GM13977 (cell line): ENCODE measurements at regions not wholly inside any gene's neighbourhood (a gene's known extent, or its start where the extent isn't known, plus 50 kb on each side); places are given as distances from the start of the nearest gene placed in this dataset.

Experiments used
- DNase-seq: peaks from one replicate; pipeline ENCODE4 v3.0.0; 2012; ENCODE audit warnings: low spot score
- in situ Hi-C: fragments of 300-500 bp; cut with MboI; formaldehyde crosslinking; loops from one replicate; pipeline ENCODE4 v1.12.0; 2022; ENCODE audit warnings: low sequenced_read_pairs, low pct_unique_long_range_greater_than_20kb, mixed read lengths, inconsistent platforms; ENCODE audit not compliant: unreplicated experiment
- TF ChIP-seq, protein P1 (sequence below): IDR thresholded peaks from 2 replicates; pipeline ENCODE4 v1.5.1; 2012; ENCODE audit warnings: mild to moderate bottlenecking, control low read depth; ENCODE audit not compliant: insufficient read depth; ENCODE audit errors: extremely low read depth, missing control alignments

DNA sequence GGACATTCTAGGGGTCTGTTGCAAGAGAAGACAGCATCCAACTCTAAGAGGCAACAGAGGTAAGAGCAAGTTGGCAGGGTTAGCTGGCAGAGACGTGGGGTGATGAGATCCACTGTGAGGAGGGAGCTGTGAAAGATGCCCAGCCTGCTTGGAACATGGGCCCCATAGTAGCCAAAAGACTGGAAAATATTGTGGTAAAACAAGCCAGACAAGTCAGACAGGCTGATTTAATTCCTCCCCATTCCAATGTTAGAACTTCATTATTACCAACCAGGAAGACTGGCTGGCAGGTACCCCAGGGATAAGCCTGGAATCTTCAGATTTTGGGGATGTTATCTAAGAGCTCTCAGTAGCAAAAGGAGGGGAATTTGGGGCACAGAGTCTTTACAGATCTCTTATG, 181.3 kb downstream of the SEC61B start:
- TF ChIP-seq, protein P1, sequence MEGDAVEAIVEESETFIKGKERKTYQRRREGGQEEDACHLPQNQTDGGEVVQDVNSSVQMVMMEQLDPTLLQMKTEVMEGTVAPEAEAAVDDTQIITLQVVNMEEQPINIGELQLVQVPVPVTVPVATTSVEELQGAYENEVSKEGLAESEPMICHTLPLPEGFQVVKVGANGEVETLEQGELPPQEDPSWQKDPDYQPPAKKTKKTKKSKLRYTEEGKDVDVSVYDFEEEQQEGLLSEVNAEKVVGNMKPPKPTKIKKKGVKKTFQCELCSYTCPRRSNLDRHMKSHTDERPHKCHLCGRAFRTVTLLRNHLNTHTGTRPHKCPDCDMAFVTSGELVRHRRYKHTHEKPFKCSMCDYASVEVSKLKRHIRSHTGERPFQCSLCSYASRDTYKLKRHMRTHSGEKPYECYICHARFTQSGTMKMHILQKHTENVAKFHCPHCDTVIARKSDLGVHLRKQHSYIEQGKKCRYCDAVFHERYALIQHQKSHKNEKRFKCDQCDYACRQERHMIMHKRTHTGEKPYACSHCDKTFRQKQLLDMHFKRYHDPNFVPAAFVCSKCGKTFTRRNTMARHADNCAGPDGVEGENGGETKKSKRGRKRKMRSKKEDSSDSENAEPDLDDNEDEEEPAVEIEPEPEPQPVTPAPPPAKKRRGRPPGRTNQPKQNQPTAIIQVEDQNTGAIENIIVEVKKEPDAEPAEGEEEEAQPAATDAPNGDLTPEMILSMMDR, result no peak
- DNase-seq, result no peak
- in situ Hi-C loops, result no loop called here

DNA sequence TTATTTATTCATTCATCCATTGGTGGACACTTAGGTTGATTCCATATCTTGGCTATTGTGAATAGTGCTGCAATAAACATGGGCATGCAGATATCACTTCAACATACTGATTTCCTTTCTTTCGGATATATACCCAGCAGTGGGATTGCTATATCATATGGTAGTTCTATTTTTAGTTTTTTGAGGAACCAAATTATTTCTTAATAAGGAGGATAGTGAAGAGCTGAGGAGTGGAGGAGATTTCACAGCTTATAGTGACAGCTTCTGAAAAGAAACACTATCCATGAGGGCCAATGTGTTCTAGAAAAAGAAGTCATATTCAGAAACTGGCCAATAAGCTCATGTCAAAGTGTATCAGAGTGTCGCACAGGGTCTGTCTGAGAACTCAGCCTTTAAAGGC, 183.3 kb downstream of the SEC61B start:
- TF ChIP-seq, protein P1, result no peak
- DNase-seq, result no peak
- in situ Hi-C loops, result no loop called here

DNA sequence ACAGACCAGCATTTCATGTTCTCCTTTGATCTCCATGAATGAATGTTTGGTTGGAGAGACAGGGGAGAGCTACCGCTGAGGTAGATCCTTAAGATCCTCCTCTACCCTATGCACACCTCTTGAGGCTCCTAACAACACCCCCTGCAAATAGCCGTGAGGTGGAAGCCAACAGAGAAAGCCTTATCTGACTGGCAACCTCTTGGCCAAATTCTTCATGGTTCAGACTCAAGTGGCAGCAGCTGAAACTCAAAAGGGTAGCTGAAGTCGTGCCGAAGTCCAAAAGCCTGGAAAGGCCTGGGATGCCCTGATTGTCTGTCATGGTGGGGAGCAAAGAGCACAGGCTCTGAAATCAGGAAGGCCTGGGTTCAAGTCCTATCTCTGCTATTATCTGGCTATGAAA, 184.9 kb downstream of the SEC61B start:
- in situ Hi-C loops, result no loop called here
- DNase-seq, result no peak
- TF ChIP-seq, protein P1, result no peak

DNA sequence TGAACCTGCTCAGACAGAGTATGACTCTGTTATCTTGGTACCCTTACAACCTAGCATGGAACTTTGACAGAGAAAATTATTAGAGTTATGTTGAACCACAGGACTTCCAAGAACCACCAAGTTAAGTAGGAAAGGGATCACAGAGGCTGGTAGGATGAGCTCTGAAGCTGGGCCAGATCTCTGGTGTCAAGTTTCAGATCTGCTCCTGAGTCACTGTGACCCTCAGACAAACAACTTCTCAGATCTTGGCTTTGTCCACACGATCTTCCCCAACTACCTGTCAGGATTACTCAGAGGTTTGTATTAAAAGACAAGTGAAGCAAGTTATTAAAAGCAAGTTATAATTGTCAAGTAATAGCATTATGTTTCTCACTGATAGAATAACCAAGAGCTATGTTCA, 189.0 kb downstream of the SEC61B start:
- no peak for DNase-seq
- in situ Hi-C loops, result no loop called here
- TF ChIP-seq, protein P1, result no peak

DNA sequence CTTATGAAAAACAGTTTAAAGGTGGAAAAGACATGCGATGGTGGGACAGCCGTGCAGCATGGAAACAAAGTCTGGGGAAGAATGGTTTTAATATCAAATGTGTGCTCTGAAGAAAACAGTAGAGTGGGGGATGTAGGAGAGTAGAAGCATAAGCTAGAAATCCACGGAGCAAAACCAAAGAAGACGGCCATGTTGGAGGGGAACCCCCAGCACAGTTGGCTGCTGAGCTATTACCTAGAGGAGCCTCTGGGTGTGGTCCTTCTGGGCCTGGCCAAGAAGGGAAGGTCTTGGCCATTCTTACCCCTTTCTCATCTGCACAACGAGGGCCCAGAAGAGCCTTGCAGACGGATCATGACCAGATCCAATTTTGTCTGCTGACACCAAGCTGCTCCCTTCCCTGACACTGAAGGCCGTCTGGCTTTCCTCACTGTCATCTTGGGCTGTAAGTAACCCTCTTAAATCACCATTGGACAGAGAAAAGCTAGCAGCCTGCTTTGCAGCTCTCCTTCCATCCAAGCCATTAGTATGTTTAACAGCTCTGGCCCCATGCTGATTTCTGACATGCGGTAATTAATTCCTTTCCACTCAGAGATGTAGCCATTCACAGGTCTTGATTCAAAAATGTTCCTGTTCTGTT, 189.5 kb downstream of the SEC61B start:
- TF ChIP-seq, protein P1, result no peak
- DNase-seq, result no peak
- in situ Hi-C loops, result no loop called here

DNA sequence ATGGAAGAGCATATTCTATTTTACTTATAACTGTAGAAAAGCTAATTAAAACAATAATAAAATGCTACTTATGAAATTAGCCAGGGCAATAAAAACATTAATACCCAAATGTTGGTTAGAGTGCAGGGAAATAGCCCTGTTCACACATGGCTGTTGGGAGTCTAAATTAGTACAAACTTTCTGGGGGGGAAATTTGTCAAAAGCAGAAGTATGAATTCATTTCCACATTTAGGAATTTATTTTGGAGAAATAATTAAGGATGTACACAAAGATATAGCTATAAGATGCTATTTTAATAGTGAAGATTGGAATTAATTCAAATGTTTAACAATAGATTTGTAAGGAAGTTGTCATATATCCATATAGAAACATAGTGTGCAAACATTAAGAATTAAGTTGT, 190.5 kb downstream of the SEC61B start:
- in situ Hi-C loops, result no loop called here
- no peak for DNase-seq
- TF ChIP-seq, protein P1, result no peak
